Neural cell (in vitro differentiated cells): ENCODE measurements at regions not wholly inside any gene's neighbourhood (a gene's known extent, or its start where the extent isn't known, plus 50 kb on each side); places are given as distances from the start of the nearest gene placed in this dataset.

Experiments used
- CTCF ChIP-seq: fragments of 450-650 bp; IDR thresholded peaks from 2 replicates; pipeline ENCODE4 v1.5.1; 2014; ENCODE audit warnings: antibody characterized with exemption, mild to moderate bottlenecking, moderate library complexity; ENCODE audit not compliant: poor library complexity, severe bottlenecking
- EP300 ChIP-seq: fragments of 450-650 bp; conservative IDR thresholded peaks from 2 replicates; pipeline ENCODE4 v1.6.1; 2014; ENCODE audit warnings: antibody characterized with exemption, mild to moderate bottlenecking, moderate library complexity; ENCODE audit not compliant: poor library complexity, severe bottlenecking
- EZH2 ChIP-seq: fragments of 200-600, 300-800 bp; shearing (Covaris generic), sonication (generic); IDR thresholded peaks from 2 replicates; pipeline ENCODE4 v1.6.1; 2014; ENCODE audit warnings: antibody characterized with exemption, low read length, borderline replicate concordance, mild to moderate bottlenecking; ENCODE audit not compliant: insufficient read depth, poor library complexity, severe bottlenecking
- POLR2AphosphoS5 ChIP-seq: IDR thresholded peaks from 2 replicates; pipeline ENCODE4 v1.6.1; 2012
- REST ChIP-seq: IDR thresholded peaks from 2 replicates; pipeline ENCODE4 v1.6.1; 2012; ENCODE audit warnings: borderline replicate concordance

GRCh38 chr2:103353774-103354173 is 591.9 kb downstream of the TMEM182 start:
- no peak for TF ChIP-seq EP300
- no peak for TF ChIP-seq EZH2
- TF ChIP-seq CTCF, result no peak
- no peak for TF ChIP-seq POLR2AphosphoS5
- no peak for TF ChIP-seq REST
